GM12878 (cell line): ENCODE measurements at regions not wholly inside any gene's neighbourhood (a gene's known extent, or its start where the extent isn't known, plus 50 kb on each side); places are given as distances from the start of the nearest gene placed in this dataset.

Experiments
- ATF3 ChIP-seq: IDR thresholded peaks from 2 replicates; pipeline ENCODE4 v1.6.1; 2011; ENCODE audit warnings: low read depth, mild to moderate bottlenecking, low read length, moderate library complexity, borderline replicate concordance; ENCODE audit errors: extremely low read depth
- BCL3 ChIP-seq: IDR thresholded peaks from 2 replicates; pipeline ENCODE4 v1.6.1; 2011; ENCODE audit warnings: borderline replicate concordance, low read depth, mild to moderate bottlenecking, moderate library complexity, low read length; ENCODE audit not compliant: insufficient read depth, poor library complexity, severe bottlenecking
- KDM1A ChIP-seq: fragments of 200-600 bp; sonication (generic); IDR thresholded peaks from 2 replicates; pipeline ENCODE4 v1.6.1; 2016; ENCODE audit warnings: borderline replicate concordance
- MAX ChIP-seq: IDR thresholded peaks from 2 replicates; pipeline ENCODE4 v1.6.1; 2012; ENCODE audit warnings: low read depth, low read length, improper control_type of control experiment
- POLR2A ChIP-seq: IDR thresholded peaks from 2 replicates; pipeline ENCODE4 v1.6.1; 2011; ENCODE audit warnings: low read depth, mild to moderate bottlenecking, low read length
- RCOR1 ChIP-seq: conservative IDR thresholded peaks from 2 replicates; pipeline ENCODE4 v1.6.1; 2012; ENCODE audit warnings: low read depth, low read length, improper control_type of control experiment
- TF ChIP-seq, protein P1 (sequence below): IDR thresholded peaks from 2 replicates; pipeline ENCODE4 v1.6.1; 2011; ENCODE audit warnings: low read depth, low read length, improper control_type of control experiment, borderline replicate concordance
- TF ChIP-seq, protein P2 (sequence below): fragments of 450-650 bp; IDR thresholded peaks from 2 replicates; pipeline ENCODE4 v1.6.1; 2017; ENCODE audit warnings: mild to moderate bottlenecking

DNA sequence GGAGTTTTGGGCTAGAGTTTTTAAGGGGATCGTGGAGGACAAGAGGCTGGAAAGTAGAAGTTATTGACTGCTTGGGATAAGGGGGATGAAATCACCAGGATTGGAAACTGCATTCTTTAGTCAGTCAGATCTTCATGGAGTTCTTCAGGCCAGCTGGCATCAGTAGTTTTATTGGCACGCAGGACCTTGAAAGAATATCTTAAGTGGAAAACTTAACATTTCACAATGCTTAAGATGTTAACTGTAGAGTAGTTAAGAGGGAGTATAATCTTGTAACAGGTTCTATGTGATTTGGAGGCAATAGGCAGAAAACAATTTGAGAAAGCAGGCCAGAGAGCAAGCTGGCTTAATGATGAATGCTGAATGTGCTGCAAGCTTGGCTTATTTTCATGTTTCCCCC lies 300.4 kb upstream of the KCNH7 start:
- TF ChIP-seq KDM1A (no peak), RCOR1 (no peak), BCL3 (no peak), MAX (no peak), ATF3 (no peak), POLR2A (no peak)
- TF ChIP-seq, protein P1, sequence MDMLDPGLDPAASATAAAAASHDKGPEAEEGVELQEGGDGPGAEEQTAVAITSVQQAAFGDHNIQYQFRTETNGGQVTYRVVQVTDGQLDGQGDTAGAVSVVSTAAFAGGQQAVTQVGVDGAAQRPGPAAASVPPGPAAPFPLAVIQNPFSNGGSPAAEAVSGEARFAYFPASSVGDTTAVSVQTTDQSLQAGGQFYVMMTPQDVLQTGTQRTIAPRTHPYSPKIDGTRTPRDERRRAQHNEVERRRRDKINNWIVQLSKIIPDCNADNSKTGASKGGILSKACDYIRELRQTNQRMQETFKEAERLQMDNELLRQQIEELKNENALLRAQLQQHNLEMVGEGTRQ, result no peak
- TF ChIP-seq, protein P2, sequence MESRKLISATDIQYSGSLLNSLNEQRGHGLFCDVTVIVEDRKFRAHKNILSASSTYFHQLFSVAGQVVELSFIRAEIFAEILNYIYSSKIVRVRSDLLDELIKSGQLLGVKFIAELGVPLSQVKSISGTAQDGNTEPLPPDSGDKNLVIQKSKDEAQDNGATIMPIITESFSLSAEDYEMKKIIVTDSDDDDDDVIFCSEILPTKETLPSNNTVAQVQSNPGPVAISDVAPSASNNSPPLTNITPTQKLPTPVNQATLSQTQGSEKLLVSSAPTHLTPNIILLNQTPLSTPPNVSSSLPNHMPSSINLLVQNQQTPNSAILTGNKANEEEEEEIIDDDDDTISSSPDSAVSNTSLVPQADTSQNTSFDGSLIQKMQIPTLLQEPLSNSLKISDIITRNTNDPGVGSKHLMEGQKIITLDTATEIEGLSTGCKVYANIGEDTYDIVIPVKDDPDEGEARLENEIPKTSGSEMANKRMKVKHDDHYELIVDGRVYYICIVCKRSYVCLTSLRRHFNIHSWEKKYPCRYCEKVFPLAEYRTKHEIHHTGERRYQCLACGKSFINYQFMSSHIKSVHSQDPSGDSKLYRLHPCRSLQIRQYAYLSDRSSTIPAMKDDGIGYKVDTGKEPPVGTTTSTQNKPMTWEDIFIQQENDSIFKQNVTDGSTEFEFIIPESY, result no peak
